ENCODE measurements at regions not wholly inside any gene's neighbourhood (a gene's known extent, or its start where the extent isn't known, plus 50 kb on each side); places are given as distances from the start of the nearest gene placed in this dataset.

GRCh38 chrX:131397891-131398290 is 108.8 kb upstream of the IGSF1 start:
- TF ChIP-seq ARNTL (CRISPR knock-in tag; IDR thresholded peaks at IDR 0.05; ENCODE audit: borderline replicate concordance, low read depth) (no peak), ZFP30 (CRISPR knock-in tag; IDR thresholded peaks at IDR 0.05) (no peak), PATZ1 (CRISPR knock-in tag; IDR thresholded peaks at IDR 0.05; ENCODE audit: borderline replicate concordance) (no peak), RARB (CRISPR knock-in tag; IDR thresholded peaks at IDR 0.05) (no peak), TSHZ2 (CRISPR knock-in tag; IDR thresholded peaks at IDR 0.05) (no peak)

Data from SK-N-SH treated with all-trans-retinoic acid at 6 μM for 48 hours (cell line).